CD4-positive, alpha-beta T cell (primary cell): ENCODE measurements at regions not wholly inside any gene's neighbourhood (a gene's known extent, or its start where the extent isn't known, plus 50 kb on each side); places are given as distances from the start of the nearest gene placed in this dataset.

Experiments
- ATAC-seq: fragments of 200-7000 bp; cut with Tn5 transposase; one replicate; pipeline ENCODE4 v1.10.0; 2022; ENCODE audit warnings: mild to moderate bottlenecking; ENCODE audit not compliant: poor library complexity
- CTCF ChIA-PET: fragments of 350-600 bp; sonication (Branson Sonifier 250); formaldehyde crosslinking; loops from one replicate; lab custom pipeline; 2021; ENCODE audit warnings: antibody characterized with exemption, inconsistent platforms; lab: Charles Lee
- POLR2A ChIA-PET: fragments of 350-600 bp; sonication (Branson Sonifier 250); formaldehyde crosslinking; loops from one replicate; lab custom pipeline; 2021; ENCODE audit warnings: antibody characterized with exemption, inconsistent platforms; lab: Charles Lee
- DNase-seq, 14 experiments: peaks; one replicate each; pipeline ENCODE4 v3.0.0-alpha.2; 2013 to 2020; ENCODE audit warnings: mixed read lengths in 2 of 14
- H3K27ac ChIP-seq, 2 donors: one replicate each; pipeline versions ENCODE4 v1.5.1 to v1.7.0; 2013; ENCODE audit warnings: low read length in 2 of 2, low read depth in 1 of 2, mild to moderate bottlenecking in 1 of 2
- H3K27me3 ChIP-seq, 2 experiments: 1 replicate in 1 of 2; 2 replicates in 1 of 2; pipeline versions ENCODE4 v1.6.1 to v1.7.0; 2013; ENCODE audit warnings: low read length in 2 of 2, control low read depth in 1 of 2, mild to moderate bottlenecking in 1 of 2, moderate library complexity in 1 of 2; ENCODE audit not compliant: insufficient read depth in 2 of 2, control insufficient read depth in 1 of 2
- H3K36me3 ChIP-seq: one replicate; pipeline ENCODE4 v1.6.1; 2013; ENCODE audit warnings: low read length, control low read depth; ENCODE audit not compliant: insufficient read depth
- H3K4me1 ChIP-seq: one replicate; pipeline ENCODE4 v1.6.1; 2013; ENCODE audit warnings: low read length, control low read depth; ENCODE audit not compliant: insufficient read depth
- H3K4me3 ChIP-seq: one replicate; pipeline ENCODE4 v1.5.1; 2013; ENCODE audit warnings: mild to moderate bottlenecking, low read length, moderate library complexity
- H3K9me3 ChIP-seq, 2 experiments: 1 replicate in 1 of 2; 2 replicates in 1 of 2; pipeline versions ENCODE4 v1.6.1 to v1.7.0; 2013; ENCODE audit warnings: low read length in 2 of 2, mild to moderate bottlenecking in 2 of 2, control low read depth in 1 of 2, moderate library complexity in 1 of 2; ENCODE audit not compliant: control insufficient read depth in 1 of 2, insufficient read depth in 1 of 2
- H3K27ac Mint-ChIP-seq: one replicate; pipeline ENCODE4 v1.8.0; 2020; ENCODE audit warnings: mixed read lengths
- H3K27me3 Mint-ChIP-seq: one replicate; pipeline ENCODE4 v1.8.0; 2021; ENCODE audit warnings: mixed read lengths
- H3K36me3 Mint-ChIP-seq: one replicate; pipeline ENCODE4 v1.8.0; 2021; ENCODE audit warnings: low read depth, mixed read lengths
- H3K4me1 Mint-ChIP-seq: one replicate; pipeline ENCODE4 v1.8.0; 2021; ENCODE audit warnings: low read depth, mixed read lengths
- H3K4me3 Mint-ChIP-seq: one replicate; pipeline ENCODE4 v1.8.0; 2020; ENCODE audit warnings: mild to moderate bottlenecking, mixed read lengths
- H3K9me3 Mint-ChIP-seq: one replicate; pipeline ENCODE4 v1.8.0; 2020; ENCODE audit warnings: mixed read lengths
- CTCF ChIP-seq: fragments of 200-600 bp; IDR thresholded peaks from one replicate; pipeline ENCODE4 v1.8.0; 2022; ENCODE audit warnings: antibody characterized with exemption, mild to moderate bottlenecking
- intact Hi-C, 2 experiments: fragments of 100-400 bp; cut with DNase I in 1 of 2; cut with micrococcal nuclease in 1 of 2; formaldehyde crosslinking; loops; one replicate each; pipeline versions ENCODE4 v1.15.1 to v1.9.0; 2023 to 2025; cut with DNase I, micrococcal nuclease

- Histone ChIP-seq H3K4me1 (no peaks in the 10 kb centered on the region), H3K9me3 (peaks cover 0 to 14% of the 10 kb centered on the region in 2 experiments), H3K27ac (no peak overlapping the region), H3K27me3 (no peaks in the 10 kb centered on the region), H3K4me3 (no peak overlapping the region), H3K36me3 (no peaks in the 10 kb centered on the region)
- Mint-ChIP-seq H3K9me3 (no peaks in the 10 kb centered on the region), H3K36me3 (no peaks in the 10 kb centered on the region), H3K27ac (no peak overlapping the region), H3K27me3 (peaks cover 10% of the 10 kb centered on the region), H3K4me3 (no peak overlapping the region), H3K4me1 (no peaks in the 10 kb centered on the region)
- intact Hi-C loops: no loop called here
- ChIA-PET CTCF (no interaction called here), POLR2A (interaction anchor here (0.7 kb wide), 1 partner anchor 218 kb away, joined by 3 read pairs; no protein-coding TSS in a partner anchor)
- TF ChIP-seq CTCF: no peak
- DNase-seq (no peak), ATAC-seq (no peak)
Measured at GRCh38 chr9:88676644-88677043, 141.7 kb downstream of the NXNL2 start.

GRCh38 chr9:88678008-88678407 lies 143.0 kb downstream of the NXNL2 start:
- TF ChIP-seq CTCF: no peak
- DNase-seq (no peak), ATAC-seq (no peak)
- no peaks in the 10 kb centered on the region for H3K4me1 Mint-ChIP-seq
- Histone ChIP-seq H3K9me3 (peaks cover 0 to 4% of the 10 kb centered on the region in 2 experiments), H3K27ac (no peak overlapping the region), H3K4me1 (no peaks in the 10 kb centered on the region), H3K4me3 (no peak overlapping the region), H3K36me3 (no peaks in the 10 kb centered on the region), H3K27me3 (no peaks in the 10 kb centered on the region)
- no peaks in the 10 kb centered on the region for H3K9me3 Mint-ChIP-seq
- H3K36me3 Mint-ChIP-seq: no peaks in the 10 kb centered on the region
- ChIA-PET CTCF (no interaction called here), POLR2A (no interaction called here)
- no peak overlapping the region for H3K4me3 Mint-ChIP-seq
- no peak overlapping the region for H3K27ac Mint-ChIP-seq
- peaks cover 10% of the 10 kb centered on the region for H3K27me3 Mint-ChIP-seq
- intact Hi-C loops: no loop called here

- H3K36me3 ChIP-seq: no peaks in the 10 kb centered on the region
- no peak overlapping the region for H3K4me3 ChIP-seq
- peaks cover 10% of the 10 kb centered on the region for H3K27me3 Mint-ChIP-seq
- no peaks in the 10 kb centered on the region for H3K36me3 Mint-ChIP-seq
- H3K9me3 ChIP-seq: peaks cover 0 to under 1% of the 10 kb centered on the region in 2 experiments
- POLR2A ChIA-PET: no interaction called here
- H3K4me1 Mint-ChIP-seq: no peaks in the 10 kb centered on the region
- H3K27ac Mint-ChIP-seq: no peak overlapping the region
- no peaks in the 10 kb centered on the region for H3K9me3 Mint-ChIP-seq
- intact Hi-C loops: no loop called here
- TF ChIP-seq CTCF: no peak
- no peaks in the 10 kb centered on the region for H3K4me1 ChIP-seq
- no peak for DNase-seq
- no peak for ATAC-seq
- H3K4me3 Mint-ChIP-seq: no peak overlapping the region
- CTCF ChIA-PET: no interaction called here
- H3K27ac ChIP-seq: no peak overlapping the region
- H3K27me3 ChIP-seq: no peaks in the 10 kb centered on the region
Measured at GRCh38 chr9:88678431-88678830, 143.5 kb downstream of the NXNL2 start.
